ENCODE measurements at regions not wholly inside any gene's neighbourhood (a gene's known extent, or its start where the extent isn't known, plus 50 kb on each side); places are given as distances from the start of the nearest gene placed in this dataset.

GRCh38 chr5:74092766-74093165 is 466.8 kb downstream of the ARHGEF28 start:
- TF ChIP-seq CTCF (IDR thresholded peaks at IDR 0.05) (no peak), EP300 (IDR thresholded peaks at IDR 0.05) (no peak), POLR2A (IDR thresholded peaks at IDR 0.05) (no peak), POLR2AphosphoS5 (IDR thresholded peaks at IDR 0.05) (no peak)
